ENCODE measurements at regions not wholly inside any gene's neighbourhood (a gene's known extent, or its start where the extent isn't known, plus 50 kb on each side); places are given as distances from the start of the nearest gene placed in this dataset.
"Not testable (repeated sequence)": the region's sequence is repeated elsewhere in the genome, so short reads cannot be mapped to it uniquely, and the experiment has no call there.

GRCh38 chr10:46204482-46205102 is 82.2 kb upstream of the ANTXRL start:
- DNase-seq: not testable (repeated sequence)

- DNase-seq: not testable (repeated sequence)
These were observed 76.4 kb upstream of the ANTXRL start for GRCh38 chr10:46210427-46210826.

DNA sequence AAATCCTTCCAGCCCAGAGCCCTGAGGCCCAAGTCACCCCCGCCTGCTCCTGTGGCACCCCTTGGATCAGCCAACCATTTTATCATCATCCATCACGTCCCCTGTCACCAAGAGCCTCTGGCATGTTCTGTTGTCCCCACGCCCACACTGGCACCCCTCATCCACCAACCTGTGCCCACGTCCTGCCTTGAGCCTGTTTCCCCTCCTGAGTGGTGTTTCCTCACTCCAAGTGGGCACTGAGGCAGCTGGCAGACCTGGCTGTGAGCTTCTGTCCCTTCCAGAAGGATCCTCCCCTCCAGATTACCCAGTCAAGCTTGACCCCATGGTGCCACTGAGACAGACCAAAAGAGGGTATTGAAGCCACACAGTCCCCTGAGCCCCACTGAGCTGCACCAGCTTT is 71.4 kb upstream of the ANTXRL start:
- DNase-seq: no peak

GRCh38 chr10:46216003-46216634 is 70.7 kb upstream of the ANTXRL start:
- no peak for DNase-seq

GRCh38 chr10:46216836-46217751 is 69.7 kb upstream of the ANTXRL start:
- no peak for DNase-seq

GRCh38 chr10:46217752-46218453 is 68.9 kb upstream of the ANTXRL start:
- DNase-seq: no peak

DNA sequence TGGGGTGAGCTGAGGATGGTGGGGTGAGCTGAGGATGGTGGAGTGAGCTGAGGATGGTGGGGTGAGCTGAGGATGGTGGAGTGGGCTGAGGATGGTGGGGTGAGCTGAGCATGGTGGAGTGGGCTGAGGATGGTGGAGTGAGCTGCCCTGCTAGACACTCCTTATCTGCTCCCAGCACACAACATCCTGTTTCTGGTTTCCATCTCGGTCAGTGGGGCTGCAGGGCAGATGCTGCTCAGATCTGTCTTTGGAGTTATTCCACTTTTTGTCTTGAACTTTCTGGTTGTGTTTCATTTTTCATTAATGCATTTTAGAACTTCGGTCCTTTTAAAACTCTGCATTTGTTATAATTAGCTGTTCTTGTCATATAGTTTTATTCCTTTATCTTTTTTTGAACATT is 67.9 kb upstream of the ANTXRL start:
- DNase-seq: no peak

DNA sequence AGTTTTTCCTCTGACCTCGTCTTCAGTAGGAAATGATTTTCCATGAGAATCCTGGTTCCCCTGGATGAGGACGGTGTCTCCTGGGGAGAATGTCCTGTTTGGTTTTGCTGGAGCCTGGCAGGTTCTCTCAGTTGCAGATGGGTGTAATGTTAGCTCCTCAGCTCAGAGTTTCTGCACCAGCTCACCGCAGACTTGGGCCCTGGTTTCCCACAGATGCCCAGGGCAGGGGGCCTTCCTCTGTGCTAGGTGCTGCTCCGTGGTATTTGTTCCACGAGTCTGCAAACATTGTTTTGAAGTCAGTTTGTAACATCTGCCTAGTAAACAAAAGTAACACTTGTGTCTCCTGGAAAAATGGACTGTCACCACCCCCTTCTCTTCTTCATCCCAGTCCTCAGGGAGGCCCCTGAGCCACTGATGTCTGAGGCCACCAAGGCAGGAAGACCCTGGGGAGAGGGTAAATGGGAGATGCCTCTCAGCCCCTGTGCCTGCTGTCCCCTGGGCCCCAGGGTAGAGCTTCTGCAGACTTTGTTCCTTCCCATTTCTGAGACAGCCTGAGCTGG is 67.3 kb upstream of the ANTXRL start:
- DNase-seq: not testable (repeated sequence)

DNA sequence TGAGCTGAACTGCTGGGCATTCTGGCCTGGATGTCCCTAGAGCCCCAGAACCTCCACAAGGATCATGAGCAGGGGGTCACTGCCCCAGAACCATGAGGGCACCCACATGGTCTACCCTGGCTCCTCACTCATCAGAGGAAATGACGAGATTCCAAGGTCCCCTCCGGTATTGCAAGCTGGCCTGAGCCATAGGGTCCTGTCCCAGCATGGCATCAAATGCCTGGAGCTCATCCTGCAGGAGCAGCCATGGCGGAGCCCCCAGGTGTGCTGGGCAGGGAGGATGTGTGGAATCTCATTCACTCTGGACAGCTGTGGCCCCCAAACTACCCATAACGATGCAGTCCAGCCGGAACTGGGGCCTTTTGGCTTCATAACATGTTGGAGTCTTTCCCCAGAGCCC is 66.6 kb upstream of the ANTXRL start:
- DNase-seq: no peak

DNA sequence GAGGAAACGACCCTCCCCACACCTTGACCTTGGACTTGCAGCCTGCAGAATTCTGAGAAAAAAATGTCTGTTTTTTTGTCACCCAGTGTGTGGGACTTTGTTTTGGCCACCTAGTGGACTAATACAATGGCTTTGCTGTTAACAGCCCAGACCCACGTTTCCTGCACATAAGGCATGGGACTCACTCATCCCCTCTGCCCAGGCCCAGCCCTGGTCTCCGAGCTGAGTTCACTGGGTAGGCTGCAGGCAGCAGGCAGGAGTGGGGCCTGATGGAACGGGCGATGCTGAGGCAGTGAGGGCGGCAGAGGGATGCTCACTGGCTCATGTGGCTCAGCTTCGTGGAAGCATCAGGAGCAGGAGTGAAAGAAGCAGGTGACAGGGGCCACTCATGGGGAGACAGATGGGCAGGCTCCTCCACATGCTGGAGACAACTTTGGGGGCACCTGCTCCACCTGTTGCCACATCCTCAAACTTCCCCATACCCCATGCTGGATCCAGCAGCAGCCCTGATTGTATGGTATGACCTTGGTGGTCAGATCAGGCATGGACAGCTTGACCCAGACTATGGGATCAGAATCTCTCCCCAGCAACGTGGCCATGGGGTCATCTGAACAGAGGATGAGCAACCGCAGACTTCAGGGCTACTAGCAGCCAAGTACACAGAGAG is 65.8 kb upstream of the ANTXRL start:
- DNase-seq: no peak

GRCh38 chr10:46222364-46222935 is 64.3 kb upstream of the ANTXRL start:
- DNase-seq: no peak

- no peak for DNase-seq
These were observed 63.7 kb upstream of the ANTXRL start for GRCh38 chr10:46223064-46223480.

GRCh38 chr10:46223626-46224413 is 63.0 kb upstream of the ANTXRL start:
- no peak for DNase-seq

DNA sequence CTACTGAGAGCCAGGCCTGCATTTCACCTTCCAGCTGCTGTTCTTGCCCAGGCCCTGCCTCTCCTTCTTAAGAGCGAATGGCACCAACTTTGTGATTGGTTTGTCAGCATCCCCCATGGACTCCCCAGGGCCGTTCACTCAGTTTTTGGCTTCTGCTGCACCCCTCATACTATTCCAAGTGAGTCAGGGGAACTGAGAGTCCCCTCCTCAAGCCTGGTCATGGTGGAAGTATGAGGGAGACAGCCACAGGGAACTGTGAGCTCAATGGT is 62.4 kb upstream of the ANTXRL start:
- no peak for DNase-seq

GRCh38 chr10:46225597-46225996 is 61.2 kb upstream of the ANTXRL start:
- DNase-seq: no peak

- no peak for DNase-seq
These were observed 60.6 kb upstream of the ANTXRL start for GRCh38 chr10:46226232-46226631.

DNA sequence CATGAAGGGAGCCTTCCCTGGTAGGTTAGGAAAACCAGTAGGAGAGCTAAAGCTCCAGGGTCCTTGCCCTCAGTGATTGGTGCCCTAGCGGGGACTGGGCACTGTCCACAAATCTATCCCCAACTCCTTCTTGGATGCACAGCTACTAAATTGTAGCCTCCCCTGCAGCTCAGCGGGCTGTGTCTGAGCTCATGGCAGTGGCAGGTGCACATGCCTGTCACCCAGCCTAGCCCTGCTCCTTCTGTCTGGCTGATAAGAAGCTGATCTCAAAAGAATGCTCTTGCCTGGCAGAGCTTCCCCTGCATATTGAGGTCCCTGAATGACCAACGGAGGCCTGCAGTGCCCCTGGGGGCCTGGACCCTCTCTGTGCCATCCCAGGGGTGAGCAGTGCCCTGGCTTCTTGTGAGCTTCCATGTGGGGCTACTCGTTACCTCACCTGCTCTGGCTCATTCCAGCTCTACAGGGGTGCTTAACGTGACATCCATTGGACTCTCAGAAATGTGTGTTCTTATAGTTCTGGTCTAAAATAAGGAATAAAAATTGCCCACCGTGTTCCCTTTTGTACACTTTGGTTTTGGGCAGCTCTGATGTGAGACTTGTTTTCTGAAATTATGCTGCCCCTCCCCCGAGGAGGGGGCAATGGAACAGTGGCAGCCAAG is 59.8 kb upstream of the ANTXRL start:
- DNase-seq: no peak

DNA sequence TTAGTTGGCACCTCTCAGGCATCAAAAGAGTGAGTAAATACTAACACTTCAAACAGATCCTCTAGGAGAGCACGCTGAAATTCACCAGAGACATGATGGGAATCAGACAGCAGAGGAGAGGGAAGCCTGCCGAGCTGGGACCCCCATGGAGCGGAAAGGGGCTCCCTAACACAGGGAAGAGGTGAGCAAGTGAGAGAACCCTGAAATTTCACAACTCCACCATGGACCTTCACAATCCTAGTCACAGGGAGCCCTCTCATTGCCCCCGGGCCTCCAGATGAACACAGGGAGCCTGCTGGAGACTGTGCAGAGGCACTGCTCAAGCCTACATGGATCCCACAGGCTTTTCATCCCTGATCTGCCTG is 59.2 kb upstream of the ANTXRL start:
- no peak for DNase-seq

DNA sequence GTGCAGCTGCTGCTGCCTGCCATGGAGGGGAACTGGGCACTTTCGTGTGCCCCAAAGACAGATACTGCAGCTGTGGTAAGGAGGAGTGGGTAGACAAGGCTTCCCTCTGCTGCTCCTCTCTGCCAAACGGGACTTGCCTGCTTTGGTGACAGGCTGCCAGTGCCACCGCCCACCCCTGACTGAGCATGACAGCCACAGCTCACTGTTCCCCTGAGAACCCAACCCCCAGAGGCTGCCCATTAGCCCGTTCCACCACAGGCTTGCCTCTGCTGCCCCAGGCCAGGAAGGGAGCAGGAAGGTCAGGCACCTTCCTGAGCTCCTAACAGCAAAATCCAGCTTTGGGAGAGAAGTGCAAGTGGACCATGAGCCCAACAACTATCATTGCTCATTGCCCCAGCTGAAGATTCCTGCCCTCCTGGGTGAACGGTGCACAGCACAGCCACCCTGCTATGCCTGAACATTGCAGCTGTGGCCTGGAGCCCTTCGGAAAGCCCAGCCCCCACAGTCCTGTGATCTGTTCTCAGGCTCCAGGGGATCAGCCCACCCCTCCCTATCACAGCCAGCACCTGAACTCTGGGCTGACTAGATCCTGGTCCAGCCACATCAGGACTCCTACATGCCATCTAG is 58.7 kb upstream of the ANTXRL start:
- DNase-seq: no peak

GRCh38 chr10:46228563-46229071 is 58.2 kb upstream of the ANTXRL start:
- DNase-seq: peak; percentile 76

Measured in left hindlimb (tissue), 1 donor.